A549 (cell line): ENCODE measurements at regions not wholly inside any gene's neighbourhood (a gene's known extent, or its start where the extent isn't known, plus 50 kb on each side); places are given as distances from the start of the nearest gene placed in this dataset.

ENCODE experiments used
- CBX2 ChIP-seq: fragments of 200-600 bp; sonication (generic); IDR thresholded peaks from 2 replicates; pipeline ENCODE4 v1.6.1; 2016; ENCODE audit warnings: low read depth, mild to moderate bottlenecking, borderline replicate concordance
- CBX8 ChIP-seq: fragments of 200-600 bp; sonication (generic); IDR thresholded peaks from 2 replicates; pipeline ENCODE4 v1.6.1; 2016
- CEBPB ChIP-seq, 2 experiments: fragments of >200 bp in 1 of 2; sonication (Bioruptor Twin) in 1 of 2; formaldehyde crosslinking in 1 of 2; IDR thresholded peaks; 2 replicates each; pipeline ENCODE4 v1.6.1; 2012 to 2016
- CTCF ChIP-seq: fragments of >200 bp; sonication (Bioruptor Twin); formaldehyde crosslinking; IDR thresholded peaks from 3 replicates; pipeline ENCODE4 v1.5.1; 2016
- EP300 ChIP-seq, 2 experiments: fragments of >200 bp; sonication (Bioruptor Twin); formaldehyde crosslinking; IDR thresholded peaks; 2 replicates in 1 of 2; 3 replicates in 1 of 2; pipeline ENCODE4 v1.6.1; 2016 to 2017
- HDAC2 ChIP-seq: fragments of 200-600 bp; sonication (generic); IDR thresholded peaks from 2 replicates; pipeline ENCODE4 v1.6.1; 2016
- HES2 ChIP-seq: fragments of >200 bp; sonication (Bioruptor Twin); formaldehyde crosslinking; IDR thresholded peaks from 2 replicates; pipeline ENCODE4 v1.6.1; 2016
- HOXB13 ChIP-seq: fragments of 250-450 bp; sonication (Bioruptor Pico); IDR thresholded peaks from 2 replicates; pipeline ENCODE4 v1.5.0; 2020; ENCODE audit warnings: low read depth, mild to moderate bottlenecking, moderate library complexity
- NPAS2 ChIP-seq: fragments of 250-450 bp; sonication (Bioruptor Pico); IDR thresholded peaks from 2 replicates; pipeline ENCODE4 v1.8.0; 2022; ENCODE audit warnings: mild to moderate bottlenecking, moderate library complexity, borderline replicate concordance
- NR3C1 ChIP-seq: fragments of >200 bp; sonication (Bioruptor Twin); formaldehyde crosslinking; IDR thresholded peaks from 3 replicates; pipeline ENCODE4 v1.6.1; 2017
- PBX3 ChIP-seq: IDR thresholded peaks from 2 replicates; pipeline ENCODE4 v1.6.1; 2012
- POLR2A ChIP-seq: IDR thresholded peaks from 2 replicates; pipeline ENCODE4 v1.6.1; 2012; ENCODE audit warnings: mild to moderate bottlenecking, low read length
- REST ChIP-seq: fragments of 200-600 bp; sonication (generic); IDR thresholded peaks from 2 replicates; pipeline ENCODE4 v1.6.1; 2016; ENCODE audit warnings: antibody characterized with exemption, mild to moderate bottlenecking, moderate library complexity
- RFX5 ChIP-seq: fragments of 450-650 bp; IDR thresholded peaks from 2 replicates; pipeline ENCODE4 v1.7.1; 2014; ENCODE audit warnings: antibody characterized with exemption, mild to moderate bottlenecking, moderate library complexity

- TF ChIP-seq CTCF (no peak), CBX2 (no peak), NR3C1 (no peak), EP300 (IDR thresholded peaks at IDR 0.05) (no peak), CEBPB (IDR thresholded peaks at IDR 0.05) (no peak), POLR2A (no peak), NPAS2 (CRISPR knock-in tag) (no peak), HES2 (no peak), HOXB13 (CRISPR knock-in tag) (no peak), RFX5 (no peak), PBX3 (no peak), CBX8 (no peak), REST (no peak), HDAC2 (no peak)
Measured at GRCh38 chr14:86257973-86258372, 728.0 kb downstream of the FLRT2 start.
